Endothelial cell of umbilical vein (primary cell): ENCODE measurements at regions not wholly inside any gene's neighbourhood (a gene's known extent, or its start where the extent isn't known, plus 50 kb on each side); places are given as distances from the start of the nearest gene placed in this dataset.

ENCODE experiments used
- BruUV-seq: library from RNA; stranded (reverse); fragments of 400-500 nt; replicated peaks from 2 replicates; lab custom pipeline; 2021; lab: Mats Ljungman, UMichigan
- CTCF ChIA-PET: fragments of 300-600, 350-600 bp; sonication (Branson Sonifier 250); formaldehyde crosslinking; loops from one replicate; lab custom pipeline; 2021; ENCODE audit warnings: antibody characterized with exemption, inconsistent platforms; lab: Charles Lee
- POLR2A ChIA-PET: fragments of 300-600, 350-600 bp; sonication (Branson Sonifier 250); formaldehyde crosslinking; loops from one replicate; lab custom pipeline; 2021; ENCODE audit warnings: antibody characterized with exemption, inconsistent platforms; lab: Charles Lee
- DNase-seq: peaks from one replicate; pipeline ENCODE4 v3.0.0-alpha.2; 2011; ENCODE audit warnings: low read depth, low spot score
- FAIRE-seq: peaks from 2 replicates; lab custom pipeline; 2011; peaks lifted over from hg19 to GRCh38; lab: Jason Lieb, UNC
- H2AFZ ChIP-seq: 2 replicates; pipeline ENCODE4 v1.6.0; 2012; ENCODE audit warnings: low read depth, low read length, control low read depth, inconsistent platforms
- H3K27ac ChIP-seq: 2 replicates; pipeline ENCODE4 v1.5.1; 2011; ENCODE audit warnings: low read depth, mild to moderate bottlenecking, control low read depth, low read length, moderate library complexity; ENCODE audit not compliant: insufficient read depth
- H3K27me3 ChIP-seq, 2 experiments: 2 replicates each; pipeline versions ENCODE4 v1.6.0 to v1.6.1; 2011; ENCODE audit warnings: low read length in 2 of 2, mixed read lengths in 1 of 2; ENCODE audit not compliant: control insufficient read depth in 2 of 2, insufficient read depth in 2 of 2
- H3K36me3 ChIP-seq, 2 experiments: 2 replicates in 1 of 2; 3 replicates in 1 of 2; pipeline ENCODE4 v1.5.1; 2011; ENCODE audit warnings: low read length in 2 of 2, mild to moderate bottlenecking in 1 of 2, moderate library complexity in 1 of 2; ENCODE audit not compliant: control insufficient read depth in 2 of 2, insufficient read depth in 2 of 2; ENCODE audit errors: extremely low read depth in 1 of 2
- H3K4me1 ChIP-seq: 3 replicates; pipeline ENCODE4 v1.5.1; 2011; ENCODE audit warnings: mild to moderate bottlenecking, low read length; ENCODE audit not compliant: control insufficient read depth, insufficient read depth; ENCODE audit errors: extremely low read depth
- H3K4me2 ChIP-seq: 2 replicates; pipeline ENCODE4 v1.6.1; 2011; ENCODE audit warnings: low read length, control low read depth, mixed read lengths; ENCODE audit not compliant: insufficient read depth
- H3K4me3 ChIP-seq, 3 experiments: fragments of 200-600 bp in 1 of 3; sonication (generic), shearing (Covaris generic) in 1 of 3; replicated peaks in 1 of 3; 2 replicates each; pipeline ENCODE4 v1.5.1; 2011 to 2016; ENCODE audit warnings: control low read depth in 3 of 3, low read length in 3 of 3, mild to moderate bottlenecking in 2 of 3, inconsistent platforms in 1 of 3, low read depth in 1 of 3, moderate library complexity in 1 of 3; ENCODE audit not compliant: insufficient read depth in 1 of 3
- H3K79me2 ChIP-seq: 2 replicates; pipeline ENCODE4 v1.6.0; 2012; ENCODE audit warnings: low read length, inconsistent platforms; ENCODE audit not compliant: control insufficient read depth, insufficient read depth
- H3K9ac ChIP-seq: replicated peaks from 2 replicates; pipeline ENCODE3; 2011; ENCODE audit warnings: low read length, control low read depth; ENCODE audit not compliant: insufficient read depth; ENCODE audit errors: extremely low read depth
- H3K9me1 ChIP-seq: replicated peaks from 3 replicates; pipeline ENCODE4 v1.6.0; 2011; ENCODE audit warnings: mild to moderate bottlenecking, low read length; ENCODE audit not compliant: control insufficient read depth, insufficient read depth; ENCODE audit errors: extremely low read depth
- H3K9me3 ChIP-seq: replicated peaks from 2 replicates; pipeline ENCODE4 v1.5.1; 2012; ENCODE audit warnings: low read length, inconsistent platforms; ENCODE audit not compliant: control insufficient read depth, insufficient read depth
- H4K20me1 ChIP-seq: replicated peaks from 2 replicates; pipeline ENCODE3; 2011; ENCODE audit warnings: mild to moderate bottlenecking, low read length; ENCODE audit not compliant: control insufficient read depth, insufficient read depth; ENCODE audit errors: extremely low read depth
- EZH2 ChIP-seq: IDR thresholded peaks from 2 replicates; pipeline ENCODE4 v1.6.1; 2012; ENCODE audit warnings: borderline replicate concordance, low read depth, mild to moderate bottlenecking, moderate library complexity, low read length, inconsistent platforms; ENCODE audit not compliant: severe bottlenecking
- FOS ChIP-seq: IDR thresholded peaks from 2 replicates; pipeline ENCODE4 v1.6.1; 2011; ENCODE audit warnings: mild to moderate bottlenecking, low read length, moderate library complexity, borderline replicate concordance; ENCODE audit not compliant: insufficient read depth
- GATA2 ChIP-seq: IDR thresholded peaks from 2 replicates; pipeline ENCODE4 v1.7.0; 2011; ENCODE audit warnings: low read depth, mild to moderate bottlenecking, moderate library complexity, mixed read lengths, low read length; ENCODE audit not compliant: insufficient read length, insufficient read depth
- JUN ChIP-seq: IDR thresholded peaks from 2 replicates; pipeline ENCODE4 v1.6.1; 2011; ENCODE audit warnings: borderline replicate concordance, low read depth; ENCODE audit not compliant: insufficient read length, insufficient read depth
- MYC ChIP-seq: IDR thresholded peaks from one replicate; pipeline ENCODE4 v1.6.1; 2011; ENCODE audit warnings: mild to moderate bottlenecking, low read depth, low read length
- POLR2A ChIP-seq: IDR thresholded peaks from 2 replicates; pipeline ENCODE4 v1.6.1; 2012; ENCODE audit warnings: low read depth, mild to moderate bottlenecking, control low read depth, low read length
- POLR2AphosphoS5 ChIP-seq: IDR thresholded peaks from 2 replicates; pipeline ENCODE4 v1.6.1; 2012; ENCODE audit warnings: low read depth, mild to moderate bottlenecking, control low read depth, low read length, moderate library complexity; ENCODE audit not compliant: insufficient read depth
- dilution Hi-C: fragments of 300-500 bp; cut with MboI; formaldehyde crosslinking; loops from one replicate; pipeline ENCODE4 v1.15.0; 2019; ENCODE audit warnings: low sequenced_read_pairs; ENCODE audit not compliant: extremely low pct_ligation_motif_present
- intact Hi-C: fragments of 100-400 bp; cut with micrococcal nuclease; formaldehyde crosslinking; loops from one replicate; pipeline ENCODE4 v1.10.0; 2022
- TF ChIP-seq, protein P1 (sequence below): IDR thresholded peaks from 2 replicates; pipeline ENCODE4 v1.6.1; 2011; ENCODE audit not compliant: insufficient read depth, insufficient read length
- TF ChIP-seq, protein P2 (sequence below), 2 donors: IDR thresholded peaks; 1 replicate in 1 of 2; 2 replicates in 1 of 2; pipeline ENCODE4 v1.5.1; 2011; ENCODE audit warnings: low read length in 2 of 2, mild to moderate bottlenecking in 2 of 2, moderate library complexity in 2 of 2, control low read depth in 1 of 2, inconsistent platforms in 1 of 2, low read depth in 1 of 2; ENCODE audit not compliant: insufficient read depth in 1 of 2; ENCODE audit errors: extremely low read depth in 1 of 2

DNA sequence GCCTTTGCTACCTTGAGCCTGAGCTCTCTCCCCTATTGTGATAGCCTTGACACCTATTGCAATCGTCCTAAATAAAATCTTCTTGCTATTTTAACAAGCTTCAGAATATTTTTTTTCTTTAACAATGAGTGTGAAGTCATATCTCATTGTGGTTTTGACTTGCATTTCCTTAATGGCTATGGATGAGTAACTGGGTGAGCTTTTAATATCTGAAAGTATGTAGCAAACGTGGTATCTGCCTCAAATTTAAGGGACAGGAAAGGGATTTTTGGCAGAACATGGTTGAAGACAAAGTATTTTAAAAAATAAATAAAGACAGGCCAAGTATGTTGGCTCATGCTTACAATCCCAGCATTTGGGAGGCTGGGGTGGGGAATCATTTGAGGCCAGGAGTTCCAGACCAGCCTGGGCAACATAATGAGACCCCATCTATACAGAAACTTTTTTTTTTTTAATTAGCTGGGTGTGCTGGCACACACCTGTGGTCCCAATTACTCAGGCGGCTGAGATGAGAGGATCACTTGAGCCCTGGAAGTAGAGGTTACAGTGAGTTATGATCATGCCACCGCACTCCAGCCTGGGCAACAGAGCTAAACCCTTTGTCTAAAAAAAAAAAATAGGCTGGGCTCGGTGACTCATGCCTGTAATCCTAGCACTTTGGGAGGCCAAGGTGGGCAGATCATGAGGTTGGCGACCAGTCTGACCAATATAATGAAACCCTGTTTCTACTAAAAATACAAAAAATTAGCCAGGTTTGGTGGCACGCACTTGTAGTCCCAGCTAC, 319.3 kb upstream of the NRP1 start:
- H4K20me1 ChIP-seq, result no peaks in the 10 kb centered on the region
- H3K79me2 ChIP-seq, result no peaks in the 10 kb centered on the region
- peak; percentile 43 for FAIRE-seq
- H3K4me2 ChIP-seq, result no peak overlapping the region
- CTCF ChIA-PET, result interaction anchor here (0.8 to 1.4 kb wide), 5 partner anchors 8 to 321 kb away, joined by 3 to 4 read pairs (median 3); no protein-coding TSS in a partner anchor
- no peak overlapping the region for H3K4me3 ChIP-seq
- H3K9me1 ChIP-seq, result no peaks in the 10 kb centered on the region
- no peak for DNase-seq
- no peak overlapping the region for H3K9ac ChIP-seq
- H3K4me1 ChIP-seq, result peaks cover 2% of the 10 kb centered on the region
- TF ChIP-seq JUN (no peak), EZH2 (no peak), MYC (no peak), FOS (peak; percentile 29), POLR2AphosphoS5 (no peak), GATA2 (peak; percentile 47), POLR2A (no peak)
- TF ChIP-seq, protein P1, sequence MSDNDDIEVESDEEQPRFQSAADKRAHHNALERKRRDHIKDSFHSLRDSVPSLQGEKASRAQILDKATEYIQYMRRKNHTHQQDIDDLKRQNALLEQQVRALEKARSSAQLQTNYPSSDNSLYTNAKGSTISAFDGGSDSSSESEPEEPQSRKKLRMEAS, result no peak
- TF ChIP-seq, protein P2, sequence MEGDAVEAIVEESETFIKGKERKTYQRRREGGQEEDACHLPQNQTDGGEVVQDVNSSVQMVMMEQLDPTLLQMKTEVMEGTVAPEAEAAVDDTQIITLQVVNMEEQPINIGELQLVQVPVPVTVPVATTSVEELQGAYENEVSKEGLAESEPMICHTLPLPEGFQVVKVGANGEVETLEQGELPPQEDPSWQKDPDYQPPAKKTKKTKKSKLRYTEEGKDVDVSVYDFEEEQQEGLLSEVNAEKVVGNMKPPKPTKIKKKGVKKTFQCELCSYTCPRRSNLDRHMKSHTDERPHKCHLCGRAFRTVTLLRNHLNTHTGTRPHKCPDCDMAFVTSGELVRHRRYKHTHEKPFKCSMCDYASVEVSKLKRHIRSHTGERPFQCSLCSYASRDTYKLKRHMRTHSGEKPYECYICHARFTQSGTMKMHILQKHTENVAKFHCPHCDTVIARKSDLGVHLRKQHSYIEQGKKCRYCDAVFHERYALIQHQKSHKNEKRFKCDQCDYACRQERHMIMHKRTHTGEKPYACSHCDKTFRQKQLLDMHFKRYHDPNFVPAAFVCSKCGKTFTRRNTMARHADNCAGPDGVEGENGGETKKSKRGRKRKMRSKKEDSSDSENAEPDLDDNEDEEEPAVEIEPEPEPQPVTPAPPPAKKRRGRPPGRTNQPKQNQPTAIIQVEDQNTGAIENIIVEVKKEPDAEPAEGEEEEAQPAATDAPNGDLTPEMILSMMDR (IDR thresholded peaks at IDR 0.05; ENCODE audit: extremely low read depth in 1 of 2, insufficient read depth in 1 of 2, low read depth in 1 of 2, low read length in 2 of 2), result no peak
- intact Hi-C loops (no loop called here), dilution Hi-C loops (no loop called here)
- H3K36me3 ChIP-seq, result no peaks in the 10 kb centered on the region
- no TSS peak for BruUV-seq
- no peak overlapping the region for H2AFZ ChIP-seq
- POLR2A ChIA-PET, result no interaction called here
- no peaks in the 10 kb centered on the region for H3K27me3 ChIP-seq
- no peaks in the 10 kb centered on the region for H3K9me3 ChIP-seq
- no peak overlapping the region for H3K27ac ChIP-seq
